Neuronal stem cell (in vitro differentiated cells): ENCODE measurements at regions not wholly inside any gene's neighbourhood (a gene's known extent, or its start where the extent isn't known, plus 50 kb on each side); places are given as distances from the start of the nearest gene placed in this dataset.

ENCODE experiments used
- DNase-seq: peaks from one replicate; pipeline ENCODE4 v3.0.0-alpha.2; 2013; ENCODE audit warnings: low spot score
- H2AFZ ChIP-seq: one replicate; pipeline ENCODE4 v1.6.1; 2013; ENCODE audit warnings: mild to moderate bottlenecking, low read length, inconsistent platforms
- H2AK5ac ChIP-seq: 2 replicates; pipeline ENCODE4 v1.6.1; 2013; ENCODE audit warnings: low read depth, mild to moderate bottlenecking, inconsistent platforms, low read length, moderate library complexity, mixed read lengths
- H2BK120ac ChIP-seq: 2 replicates; pipeline ENCODE4 v1.6.1; 2013; ENCODE audit warnings: low read depth, mild to moderate bottlenecking, inconsistent platforms, low read length, moderate library complexity, mixed read lengths
- H2BK12ac ChIP-seq: one replicate; pipeline ENCODE4 v1.6.1; 2013; ENCODE audit warnings: low read length, inconsistent platforms
- H2BK15ac ChIP-seq: 2 replicates; pipeline ENCODE4 v1.6.1; 2013; ENCODE audit warnings: mild to moderate bottlenecking, low read length, inconsistent platforms, mixed read lengths
- H2BK5ac ChIP-seq: one replicate; pipeline ENCODE4 v1.6.1; 2013; ENCODE audit warnings: inconsistent platforms, mild to moderate bottlenecking, low read length, moderate library complexity
- H3K14ac ChIP-seq: one replicate; pipeline ENCODE4 v1.6.1; 2013; ENCODE audit warnings: low read length, inconsistent platforms
- H3K18ac ChIP-seq: 2 replicates; pipeline ENCODE4 v1.6.1; 2013; ENCODE audit warnings: low read length, inconsistent platforms
- H3K23ac ChIP-seq: 2 replicates; pipeline ENCODE4 v1.6.1; 2013; ENCODE audit warnings: low read depth, mild to moderate bottlenecking, mixed read lengths, low read length, inconsistent platforms; ENCODE audit not compliant: poor library complexity
- H3K27ac ChIP-seq: replicated peaks from 3 replicates; pipeline ENCODE4 v1.5.1; 2013; ENCODE audit warnings: low read length, inconsistent platforms
- H3K27me3 ChIP-seq, 3 experiments: 2 replicates each; pipeline ENCODE4 v1.6.1; 2013; ENCODE audit warnings: low read length in 3 of 3, mild to moderate bottlenecking in 2 of 3, inconsistent platforms in 1 of 3, low read depth in 1 of 3, mixed read lengths in 1 of 3, moderate library complexity in 1 of 3; ENCODE audit not compliant: control insufficient read depth in 3 of 3, insufficient read depth in 3 of 3
- H3K36me3 ChIP-seq, 2 donors: replicated peaks in 1 of 2; 2 replicates each; pipeline ENCODE4 v1.6.1; 2013; ENCODE audit warnings: low read length in 2 of 2; ENCODE audit not compliant: control insufficient read depth in 2 of 2, insufficient read depth in 2 of 2
- H3K4ac ChIP-seq: 2 replicates; pipeline ENCODE4 v1.6.1; 2013; ENCODE audit warnings: inconsistent platforms, mild to moderate bottlenecking, low read length, moderate library complexity
- H3K4me1 ChIP-seq, 2 donors: 1 replicate in 1 of 2; 2 replicates in 1 of 2; pipeline ENCODE4 v1.6.1; 2013; ENCODE audit warnings: low read length in 2 of 2, low read depth in 1 of 2; ENCODE audit not compliant: control insufficient read depth in 2 of 2, insufficient read depth in 1 of 2
- H3K4me2 ChIP-seq: one replicate; pipeline ENCODE4 v1.6.1; 2013; ENCODE audit warnings: mild to moderate bottlenecking, low read length, inconsistent platforms; ENCODE audit not compliant: insufficient read depth, poor library complexity, severe bottlenecking
- H3K4me3 ChIP-seq, 2 donors: 2 replicates each; pipeline ENCODE4 v1.5.1; 2013; ENCODE audit warnings: low read length in 2 of 2, mild to moderate bottlenecking in 2 of 2, inconsistent platforms in 1 of 2, moderate library complexity in 1 of 2
- H3K79me1 ChIP-seq: one replicate; pipeline ENCODE4 v1.6.1; 2013; ENCODE audit warnings: low read depth, mild to moderate bottlenecking, inconsistent platforms, low read length, moderate library complexity
- H3K9ac ChIP-seq: one replicate; pipeline ENCODE4 v1.6.1; 2013; ENCODE audit warnings: mild to moderate bottlenecking, low read depth, low read length, inconsistent platforms; ENCODE audit not compliant: poor library complexity
- H3K9me3 ChIP-seq, 2 donors: replicated peaks in 1 of 2; 2 replicates each; pipeline versions ENCODE3 to v1.6.1; 2013; ENCODE audit warnings: low read length in 2 of 2, mild to moderate bottlenecking in 2 of 2, inconsistent platforms in 1 of 2, low read depth in 1 of 2, mixed read lengths in 1 of 2, moderate library complexity in 1 of 2; ENCODE audit not compliant: control insufficient read depth in 2 of 2, insufficient read depth in 1 of 2
- H4K8ac ChIP-seq: one replicate; pipeline ENCODE4 v1.6.1; 2013; ENCODE audit warnings: low read depth, mild to moderate bottlenecking, inconsistent platforms, low read length, moderate library complexity
- H4K91ac ChIP-seq: one replicate; pipeline ENCODE4 v1.6.1; 2013; ENCODE audit warnings: low read length, low read depth, mild to moderate bottlenecking, inconsistent platforms; ENCODE audit not compliant: poor library complexity
- WGBS, 2 donors: extraction: QIAGEN DNeasy Blood & Tissue Kit; methylation state at CpG; one replicate each; pipeline ENCODE4 v1.1.7; 2013; ENCODE audit warnings: missing lambda C conversion rate in 2 of 2, mixed read lengths in 1 of 2; ENCODE audit not compliant: insufficient read length in 2 of 2, insufficient replicate concordance in 1 of 2; ENCODE audit errors: extremely low coverage in 2 of 2; 5-methylcytosine and 5-hydroxymethylcytosine counted together

- Histone ChIP-seq H4K91ac (no peak overlapping the region), H3K27me3 (peaks cover 0 to 7% (median 0%) of the 10 kb centered on the region in 3 experiments), H3K4me2 (no peak overlapping the region), H3K4me1 (no peaks in the 10 kb centered on the region), H2AK5ac (no peak overlapping the region), H2BK15ac (no peak overlapping the region), H3K36me3 (no peaks in the 10 kb centered on the region), H3K9me3 (no peaks in the 10 kb centered on the region), H3K4me3 (no peak overlapping the region), H3K4ac (no peak overlapping the region), H3K23ac (no peak overlapping the region), H2BK12ac (no peak overlapping the region), H2AFZ (no peak overlapping the region), H2BK120ac (no peak overlapping the region), H3K9ac (no peak overlapping the region), H3K18ac (no peak overlapping the region), H2BK5ac (no peak overlapping the region), H3K27ac (no peak overlapping the region), H3K79me1 (no peaks in the 10 kb centered on the region), H4K8ac (no peak overlapping the region), H3K14ac (no peak overlapping the region)
- no CpG with 5 or more reads among the region's 5 CpGs for WGBS, 2 donors
- DNase-seq, result no peak
These were observed 69.6 kb upstream of the TAF1L start for GRCh38 chr9:32705059-32705458.

DNA sequence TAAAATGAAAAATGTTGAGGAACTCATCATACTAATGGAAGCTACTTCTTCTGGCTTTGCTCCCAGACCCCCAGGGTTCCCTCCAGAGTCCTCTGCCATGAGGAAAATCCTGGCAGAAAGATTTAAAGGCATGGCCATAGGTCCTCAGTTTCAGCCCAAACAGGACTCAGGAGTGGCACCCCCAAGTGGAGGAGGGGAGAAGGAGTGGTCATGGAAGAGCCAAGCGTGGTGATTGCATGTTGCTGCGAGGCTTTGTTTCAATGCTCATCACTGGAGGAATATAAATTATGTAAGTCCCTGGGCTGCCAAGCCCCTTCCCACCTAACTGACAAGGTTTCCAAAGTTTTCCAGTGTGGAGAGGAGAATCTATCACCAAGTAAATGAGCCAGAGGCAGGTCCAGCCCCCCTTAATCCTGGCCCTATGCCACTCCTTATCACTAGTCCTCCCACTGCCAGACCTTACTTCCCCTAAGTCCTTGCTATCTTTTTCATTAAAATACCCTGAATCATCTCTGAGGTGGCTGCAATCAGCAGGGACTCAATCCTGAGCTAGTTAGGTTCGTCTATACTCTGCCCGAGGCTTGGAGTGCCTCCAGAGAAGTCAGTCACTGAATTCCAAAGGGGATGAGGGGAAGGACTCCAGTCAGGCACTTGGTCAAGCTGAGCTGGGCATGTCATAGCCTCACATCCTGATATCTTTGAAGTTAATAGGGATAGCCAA lies 70.7 kb upstream of the TAF1L start:
- no peak overlapping the region for H2AFZ ChIP-seq
- H2BK120ac ChIP-seq, result no peak overlapping the region
- no peak for DNase-seq
- no peak overlapping the region for H3K4ac ChIP-seq
- no peaks in the 10 kb centered on the region for H3K4me1 ChIP-seq
- peaks cover 0 to 7% (median 0%) of the 10 kb centered on the region in 3 experiments for H3K27me3 ChIP-seq
- H4K91ac ChIP-seq, result no peak overlapping the region
- no peaks in the 10 kb centered on the region for H3K9me3 ChIP-seq
- no peaks in the 10 kb centered on the region for H3K36me3 ChIP-seq
- H3K9ac ChIP-seq, result no peak overlapping the region
- H3K14ac ChIP-seq, result no peak overlapping the region
- no peak overlapping the region for H2BK15ac ChIP-seq
- H3K4me2 ChIP-seq, result no peak overlapping the region
- no peaks in the 10 kb centered on the region for H3K79me1 ChIP-seq
- H3K23ac ChIP-seq, result no peak overlapping the region
- no peak overlapping the region for H2AK5ac ChIP-seq
- no peak overlapping the region for H3K27ac ChIP-seq
- H2BK5ac ChIP-seq, result no peak overlapping the region
- H2BK12ac ChIP-seq, result no peak overlapping the region
- H3K4me3 ChIP-seq, result no peak overlapping the region
- WGBS, 2 donors, result no CpG with 5 or more reads among the region's 4 CpGs
- H4K8ac ChIP-seq, result no peak overlapping the region
- no peak overlapping the region for H3K18ac ChIP-seq

GRCh38 chr9:32706725-32707100 lies 71.2 kb upstream of the TAF1L start:
- H4K8ac ChIP-seq, result no peak overlapping the region
- H2BK12ac ChIP-seq, result no peak overlapping the region
- no peak overlapping the region for H3K23ac ChIP-seq
- H4K91ac ChIP-seq, result no peak overlapping the region
- DNase-seq, result no peak
- H2BK5ac ChIP-seq, result no peak overlapping the region
- no peak overlapping the region for H3K18ac ChIP-seq
- no peak overlapping the region for H3K4ac ChIP-seq
- H3K27ac ChIP-seq, result no peak overlapping the region
- no peaks in the 10 kb centered on the region for H3K36me3 ChIP-seq
- WGBS, 2 donors, result no CpG with 5 or more reads among the region's 5 CpGs
- H3K27me3 ChIP-seq, result peaks cover 0 to 4% (median 0%) of the 10 kb centered on the region in 3 experiments
- no peaks in the 10 kb centered on the region for H3K79me1 ChIP-seq
- H3K4me1 ChIP-seq, result no peaks in the 10 kb centered on the region
- no peak overlapping the region for H2AK5ac ChIP-seq
- H3K4me3 ChIP-seq, result no peak overlapping the region
- H2AFZ ChIP-seq, result no peak overlapping the region
- no peak overlapping the region for H3K14ac ChIP-seq
- no peak overlapping the region for H2BK120ac ChIP-seq
- H3K9me3 ChIP-seq, result no peaks in the 10 kb centered on the region
- no peak overlapping the region for H3K9ac ChIP-seq
- H2BK15ac ChIP-seq, result no peak overlapping the region
- no peak overlapping the region for H3K4me2 ChIP-seq

GRCh38 chr9:32707326-32707725 lies 71.9 kb upstream of the TAF1L start:
- Histone ChIP-seq H2AK5ac (no peak overlapping the region), H3K4me3 (no peak overlapping the region), H3K14ac (no peak overlapping the region), H2AFZ (no peak overlapping the region), H3K4ac (no peak overlapping the region), H3K36me3 (no peaks in the 10 kb centered on the region), H3K27me3 (no peaks in the 10 kb centered on the region), H3K27ac (no peak overlapping the region), H2BK5ac (no peak overlapping the region), H3K23ac (no peak overlapping the region), H2BK12ac (no peak overlapping the region), H3K18ac (no peak overlapping the region), H2BK15ac (no peak overlapping the region), H4K91ac (no peak overlapping the region), H3K4me2 (no peak overlapping the region), H3K9ac (no peak overlapping the region), H2BK120ac (no peak overlapping the region), H3K9me3 (no peaks in the 10 kb centered on the region), H3K4me1 (no peaks in the 10 kb centered on the region), H3K79me1 (no peaks in the 10 kb centered on the region), H4K8ac (no peak overlapping the region)
- DNase-seq, result no peak
- WGBS, 2 donors, result no CpG with 5 or more reads among the region's 5 CpGs
